GM18870 (cell line): ENCODE measurements at regions not wholly inside any gene's neighbourhood (a gene's known extent, or its start where the extent isn't known, plus 50 kb on each side); places are given as distances from the start of the nearest gene placed in this dataset.

Source experiments
- ATAC-seq: cut with Tn5 transposase; IDR thresholded peaks from one replicate; pipeline ENCODE4 v1.9.1; 2021; ENCODE audit warnings: moderate library complexity; ENCODE audit not compliant: unreplicated experiment

- ATAC-seq: no peak
These were observed 160.0 kb upstream of the SMIM23 start for GRCh38 chr5:171625646-171626045.

- no peak for ATAC-seq
These were observed 157.5 kb upstream of the SMIM23 start for GRCh38 chr5:171627936-171628632.

GRCh38 chr5:171628633-171628974, 157.0 kb upstream of the SMIM23 start:
- no peak for ATAC-seq

DNA sequence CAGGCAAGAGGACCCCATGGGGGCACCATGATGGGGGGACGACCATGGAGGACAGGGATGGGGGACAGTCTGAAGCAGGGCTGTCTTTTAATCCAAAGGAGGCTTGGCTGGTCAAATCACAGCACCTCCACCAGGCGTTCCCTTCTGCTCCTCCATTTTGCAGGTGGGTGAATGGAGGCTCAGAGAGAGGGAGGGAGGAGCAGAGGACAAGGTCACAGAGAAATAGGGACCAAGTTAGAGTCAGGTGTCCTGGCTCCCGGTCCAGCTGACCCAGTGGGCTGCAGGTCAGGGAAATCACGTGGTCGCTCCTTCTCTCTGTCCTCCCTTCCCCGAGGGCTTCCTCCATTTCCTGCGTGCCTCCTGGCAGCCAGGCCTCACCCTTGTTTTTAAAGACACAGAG, 156.4 kb upstream of the SMIM23 start:
- ATAC-seq: no peak

GRCh38 chr5:171629628-171630349, 155.8 kb upstream of the SMIM23 start:
- ATAC-seq: no peak

GRCh38 chr5:171630350-171631065, 155.1 kb upstream of the SMIM23 start:
- no peak for ATAC-seq

DNA sequence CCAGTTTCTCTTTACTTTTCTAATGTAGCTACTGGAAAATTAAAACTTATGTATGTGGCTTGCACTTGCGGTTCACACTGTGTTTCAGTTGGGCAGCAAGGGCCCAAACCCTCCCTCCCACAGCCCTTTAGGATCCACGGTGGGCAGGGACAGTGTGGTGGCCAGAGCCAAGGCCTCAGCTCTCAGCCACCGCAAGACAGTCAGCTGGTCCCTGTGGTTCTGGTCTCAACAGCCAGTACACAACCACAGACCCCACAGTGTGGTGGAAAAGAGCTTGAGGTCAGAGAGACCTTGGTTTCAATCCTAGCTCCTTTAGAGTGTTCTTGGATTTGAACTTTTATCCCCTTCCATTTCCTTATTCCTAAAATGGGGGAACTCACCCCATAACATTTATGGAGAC, 153.0 kb upstream of the SMIM23 start:
- no peak for ATAC-seq

DNA sequence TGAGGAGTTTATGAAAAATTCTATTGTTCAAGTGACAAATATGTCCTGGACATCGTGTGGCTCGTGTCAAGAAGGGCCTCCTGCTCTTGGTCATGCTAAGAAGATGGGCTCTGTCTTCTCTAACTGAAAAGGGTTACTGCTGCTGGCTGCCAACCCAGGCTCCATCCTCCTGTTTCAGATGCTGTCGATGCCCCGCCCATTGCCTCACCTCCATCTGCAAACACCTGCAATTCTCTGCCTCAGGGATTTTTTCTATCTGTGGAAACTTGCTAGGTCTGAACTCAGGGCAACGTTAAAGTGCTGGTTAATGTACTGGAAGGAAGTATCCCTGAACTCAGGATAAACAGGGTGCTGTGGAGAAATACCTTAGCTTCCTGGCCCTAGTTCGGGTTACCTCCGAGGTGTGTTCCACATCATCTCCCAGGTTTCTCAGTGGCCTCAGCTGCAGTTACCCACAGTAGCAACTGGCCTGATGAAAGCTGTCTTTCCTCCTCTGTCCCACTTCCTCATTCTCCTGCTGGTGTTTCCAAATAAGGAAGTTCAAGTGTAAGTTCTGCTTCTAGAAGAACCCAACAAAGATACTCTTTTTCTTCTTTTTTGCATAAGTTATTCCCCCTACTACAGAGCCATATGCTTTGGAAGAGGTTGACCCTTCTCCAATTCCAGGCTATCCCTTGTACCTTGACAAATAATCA, 151.7 kb upstream of the SMIM23 start:
- ATAC-seq: peak; percentile 67

DNA sequence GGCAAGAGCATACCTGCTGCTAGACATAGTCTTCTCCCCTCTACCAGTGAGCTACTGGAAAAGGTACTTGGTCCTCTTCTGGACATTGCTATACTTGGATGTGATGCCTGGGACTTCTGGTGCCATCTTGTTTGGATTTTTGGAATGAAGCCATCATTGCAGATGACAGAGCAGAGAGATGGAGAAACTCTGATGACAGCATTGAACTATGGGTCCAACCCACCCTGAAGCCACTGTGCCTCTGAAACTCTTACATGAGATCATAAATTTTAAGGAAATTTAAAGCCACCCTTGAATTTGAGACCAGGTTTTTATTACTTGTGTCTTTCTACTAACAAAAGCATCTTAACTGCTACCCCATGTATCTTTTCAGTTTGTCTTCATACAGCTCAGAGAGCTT, 151.1 kb upstream of the SMIM23 start:
- ATAC-seq: no peak

- no peak for ATAC-seq
These were observed 150.6 kb upstream of the SMIM23 start for GRCh38 chr5:171635028-171635427.

GRCh38 chr5:171635561-171636245, 149.9 kb upstream of the SMIM23 start:
- no peak for ATAC-seq

- no peak for ATAC-seq
These were observed 147.8 kb upstream of the SMIM23 start for GRCh38 chr5:171637811-171638210.

DNA sequence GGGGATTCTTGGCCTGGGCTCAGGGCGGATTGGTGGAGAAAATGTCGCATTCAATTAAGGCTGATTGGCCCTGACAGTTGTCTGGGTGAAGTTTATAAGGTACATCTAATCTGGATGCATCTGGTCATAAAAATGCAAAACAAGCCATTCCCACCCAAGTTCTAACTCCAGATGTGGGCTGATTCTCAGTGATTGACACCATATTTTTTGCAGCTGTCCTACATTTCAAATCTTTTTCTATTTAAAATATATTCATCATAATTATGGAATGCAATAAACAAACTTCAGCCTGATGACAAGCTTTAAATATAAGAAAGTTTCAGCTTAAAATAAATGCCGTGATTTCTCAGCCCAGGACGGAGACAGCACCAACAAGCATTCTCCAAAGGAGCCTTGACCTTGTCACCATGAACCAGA, 146.4 kb upstream of the SMIM23 start:
- ATAC-seq: no peak

- ATAC-seq: no peak
These were observed 145.7 kb upstream of the SMIM23 start for GRCh38 chr5:171639966-171640365.

GRCh38 chr5:171640480-171640879, 145.1 kb upstream of the SMIM23 start:
- ATAC-seq: no peak

GRCh38 chr5:171641891-171642290, 143.7 kb upstream of the SMIM23 start:
- ATAC-seq: no peak

- ATAC-seq: no peak
These were observed 142.7 kb upstream of the SMIM23 start for GRCh38 chr5:171642894-171643293.

DNA sequence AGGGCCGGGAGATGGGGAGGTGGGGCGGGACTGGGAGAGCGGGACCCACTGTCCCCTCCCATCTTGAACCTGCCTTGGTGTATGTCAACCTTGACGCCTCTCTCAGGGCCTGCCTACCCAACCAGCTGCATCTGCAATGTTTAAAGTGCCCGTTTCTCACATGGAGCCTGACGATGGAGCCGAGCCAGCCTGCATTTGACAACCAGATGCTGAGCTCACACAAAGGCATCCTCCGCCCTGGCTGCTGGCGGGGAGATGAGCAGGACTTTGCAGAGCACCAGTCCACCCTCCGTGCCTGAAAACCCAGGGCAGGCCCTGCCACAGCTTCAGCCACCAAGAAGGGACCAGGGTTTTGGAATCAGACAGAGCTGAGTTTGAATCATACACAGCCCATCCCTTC, 141.1 kb upstream of the SMIM23 start:
- no peak for ATAC-seq

GRCh38 chr5:171646102-171647042, 139.2 kb upstream of the SMIM23 start:
- ATAC-seq: no peak
